A673 (cell line): ENCODE measurements at regions not wholly inside any gene's neighbourhood (a gene's known extent, or its start where the extent isn't known, plus 50 kb on each side); places are given as distances from the start of the nearest gene placed in this dataset.

Source experiments
- BruUV-seq: library from RNA; stranded (reverse); fragments of 400-500 nt; replicated peaks from 2 replicates; lab custom pipeline; 2021; lab: Mats Ljungman, UMichigan
- CTCF ChIA-PET: fragments of 300-600 bp; sonication (Branson Sonifier 250); formaldehyde crosslinking; loops from one replicate; lab custom pipeline; 2022; ENCODE audit warnings: antibody characterized with exemption; lab: Charles Lee
- POLR2A ChIA-PET: fragments of 300-600 bp; sonication (Branson Sonifier 250); formaldehyde crosslinking; loops from one replicate; lab custom pipeline; 2022; ENCODE audit warnings: antibody characterized with exemption; ENCODE audit not compliant: low non-redundant PET; lab: Charles Lee
- DNase-seq: peaks from one replicate; pipeline ENCODE4 v3.0.0-alpha.2; 2015; ENCODE audit warnings: low spot score
- H3K27ac ChIP-seq: fragments of 200-600 bp; sonication (generic); 2 replicates; pipeline ENCODE4 v1.5.1; 2016; ENCODE audit warnings: mixed run types, low read depth, mild to moderate bottlenecking, mixed read lengths, antibody characterized with exemption, low read length; ENCODE audit not compliant: poor library complexity, severe bottlenecking
- H3K27me3 ChIP-seq: fragments of 200-600 bp; sonication (generic); replicated peaks from 2 replicates; pipeline ENCODE4 v1.6.1; 2017; ENCODE audit warnings: mixed run types, low read depth, mild to moderate bottlenecking, mixed read lengths, antibody characterized with exemption, low read length; ENCODE audit not compliant: insufficient read depth, poor library complexity
- H3K36me3 ChIP-seq: fragments of 200-600 bp; sonication (generic); 2 replicates; pipeline ENCODE4 v1.6.1; 2016; ENCODE audit warnings: mixed run types, mild to moderate bottlenecking, mixed read lengths, antibody characterized with exemption, low read length; ENCODE audit not compliant: insufficient read depth, poor library complexity, severe bottlenecking
- H3K4me1 ChIP-seq: fragments of 200-600 bp; sonication (generic); 2 replicates; pipeline ENCODE4 v1.6.1; 2017; ENCODE audit warnings: mixed run types, mild to moderate bottlenecking, mixed read lengths, antibody characterized with exemption, low read length; ENCODE audit not compliant: insufficient read depth, poor library complexity, severe bottlenecking
- H3K4me3 ChIP-seq: fragments of 200-600 bp; sonication (generic); 2 replicates; pipeline ENCODE4 v1.5.1; 2016; ENCODE audit warnings: low read depth, mixed run types, mild to moderate bottlenecking, mixed read lengths, low read length; ENCODE audit not compliant: poor library complexity, severe bottlenecking
- H3K9me3 ChIP-seq: fragments of 200-600 bp; sonication (generic); 2 replicates; pipeline ENCODE4 v1.6.1; 2016; ENCODE audit warnings: mixed run types, low read depth, mild to moderate bottlenecking, mixed read lengths, antibody characterized with exemption, low read length; ENCODE audit not compliant: poor library complexity, severe bottlenecking
- EZH2 ChIP-seq: fragments of 200-600 bp; sonication (generic); IDR thresholded peaks from 2 replicates; pipeline ENCODE4 v1.6.1; 2017; ENCODE audit warnings: borderline replicate concordance, low read depth, mild to moderate bottlenecking, mixed read lengths, antibody characterized with exemption, low read length; ENCODE audit not compliant: poor library complexity, severe bottlenecking
- intact Hi-C: fragments of 100-400 bp; cut with micrococcal nuclease; formaldehyde crosslinking; loops from one replicate; pipeline ENCODE4 v1.10.0; 2022; ENCODE audit not compliant: unreplicated experiment
- TF ChIP-seq, protein P1 (sequence below): fragments of 300-800, 200-600 bp; sonication (generic); conservative IDR thresholded peaks from 2 replicates; pipeline ENCODE4 v1.5.1; 2017; ENCODE audit warnings: low read depth, mild to moderate bottlenecking, antibody characterized with exemption, low read length, moderate library complexity, mixed read lengths

DNA sequence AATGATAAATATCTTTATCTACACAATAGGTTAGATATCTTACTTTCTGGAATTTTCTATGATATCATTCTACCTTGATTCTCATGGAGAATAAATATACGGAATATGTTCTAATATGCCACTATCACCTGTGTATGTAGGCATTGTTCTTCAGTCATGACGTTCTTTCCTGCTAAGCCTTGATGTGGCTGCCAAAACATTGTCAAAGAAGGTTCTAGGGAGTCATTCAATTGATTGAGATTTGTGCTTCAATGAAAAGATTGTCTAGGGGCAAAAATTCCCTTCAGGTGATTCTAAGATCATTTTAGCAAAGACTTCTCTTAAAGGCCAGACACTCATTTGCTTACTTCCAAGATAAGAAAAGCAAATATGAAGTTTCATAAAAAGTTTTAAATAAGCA is 118.1 kb downstream of the MAT2B start:
- Histone ChIP-seq H3K4me3 (no peak overlapping the region), H3K9me3 (no peaks in the 10 kb centered on the region), H3K27me3 (peaks cover 67% of the 10 kb centered on the region), H3K36me3 (no peaks in the 10 kb centered on the region), H3K4me1 (peaks cover 4% of the 10 kb centered on the region), H3K27ac (no peak overlapping the region)
- intact Hi-C loops, result no loop called here
- CTCF ChIA-PET, result no interaction called here
- no TSS peak for BruUV-seq
- POLR2A ChIA-PET, result no interaction called here
- TF ChIP-seq, protein P1, sequence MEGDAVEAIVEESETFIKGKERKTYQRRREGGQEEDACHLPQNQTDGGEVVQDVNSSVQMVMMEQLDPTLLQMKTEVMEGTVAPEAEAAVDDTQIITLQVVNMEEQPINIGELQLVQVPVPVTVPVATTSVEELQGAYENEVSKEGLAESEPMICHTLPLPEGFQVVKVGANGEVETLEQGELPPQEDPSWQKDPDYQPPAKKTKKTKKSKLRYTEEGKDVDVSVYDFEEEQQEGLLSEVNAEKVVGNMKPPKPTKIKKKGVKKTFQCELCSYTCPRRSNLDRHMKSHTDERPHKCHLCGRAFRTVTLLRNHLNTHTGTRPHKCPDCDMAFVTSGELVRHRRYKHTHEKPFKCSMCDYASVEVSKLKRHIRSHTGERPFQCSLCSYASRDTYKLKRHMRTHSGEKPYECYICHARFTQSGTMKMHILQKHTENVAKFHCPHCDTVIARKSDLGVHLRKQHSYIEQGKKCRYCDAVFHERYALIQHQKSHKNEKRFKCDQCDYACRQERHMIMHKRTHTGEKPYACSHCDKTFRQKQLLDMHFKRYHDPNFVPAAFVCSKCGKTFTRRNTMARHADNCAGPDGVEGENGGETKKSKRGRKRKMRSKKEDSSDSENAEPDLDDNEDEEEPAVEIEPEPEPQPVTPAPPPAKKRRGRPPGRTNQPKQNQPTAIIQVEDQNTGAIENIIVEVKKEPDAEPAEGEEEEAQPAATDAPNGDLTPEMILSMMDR, result no peak
- TF ChIP-seq EZH2, result no peak
- DNase-seq, result no peak

DNA sequence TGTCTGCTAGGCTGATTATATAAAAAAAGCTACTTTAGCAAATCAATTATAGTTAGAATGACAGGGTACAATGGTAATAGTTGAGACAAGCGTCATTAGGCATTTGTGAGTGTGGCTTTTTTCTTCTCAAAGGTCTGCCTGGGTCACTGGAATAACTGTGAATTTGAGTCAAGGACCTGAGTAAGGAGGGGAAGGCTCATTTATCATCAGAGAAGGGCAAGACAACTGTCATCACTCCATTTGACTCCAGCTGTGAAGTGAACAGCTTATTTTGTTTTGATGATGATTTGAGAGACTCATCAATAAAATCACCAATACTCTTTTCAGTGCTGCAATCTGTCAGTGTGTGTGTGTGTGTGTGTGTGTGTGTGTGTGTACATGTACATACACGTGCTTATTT is 118.6 kb downstream of the MAT2B start:
- Histone ChIP-seq H3K36me3 (no peaks in the 10 kb centered on the region), H3K27ac (no peak overlapping the region), H3K4me3 (no peak overlapping the region), H3K27me3 (peaks cover 62% of the 10 kb centered on the region), H3K4me1 (peaks cover 4% of the 10 kb centered on the region), H3K9me3 (no peaks in the 10 kb centered on the region)
- POLR2A ChIA-PET, result no interaction called here
- no peak for DNase-seq
- CTCF ChIA-PET, result no interaction called here
- intact Hi-C loops, result no loop called here
- no peak for TF ChIP-seq EZH2
- TF ChIP-seq, protein P1, result no peak
- no TSS peak for BruUV-seq

DNA sequence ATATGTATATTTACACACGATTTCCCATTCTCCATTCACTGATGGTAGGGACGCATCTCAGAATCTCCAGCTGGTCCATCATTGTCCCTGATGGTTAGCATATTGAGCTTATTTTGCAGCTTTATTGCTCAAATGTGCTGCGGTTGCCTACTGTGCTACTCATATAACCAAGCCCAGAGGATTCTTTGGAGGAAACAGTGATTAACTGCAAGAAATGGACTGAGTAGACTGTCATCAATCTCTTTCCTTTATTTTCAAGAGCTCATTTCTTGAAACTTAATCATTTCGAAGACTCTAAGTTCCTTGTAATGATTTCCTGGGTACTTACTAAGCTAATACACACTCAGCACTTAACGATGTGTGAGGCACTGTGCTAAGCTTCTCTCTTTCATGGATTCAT is 119.0 kb downstream of the MAT2B start:
- Histone ChIP-seq H3K36me3 (no peaks in the 10 kb centered on the region), H3K4me3 (no peak overlapping the region), H3K27me3 (peaks cover 58% of the 10 kb centered on the region), H3K9me3 (no peaks in the 10 kb centered on the region), H3K4me1 (peaks cover 3% of the 10 kb centered on the region), H3K27ac (no peak overlapping the region)
- DNase-seq, result peak; percentile 79
- TF ChIP-seq, protein P1, result no peak
- TF ChIP-seq EZH2, result no peak
- intact Hi-C loops, result no loop called here
- POLR2A ChIA-PET, result no interaction called here
- no TSS peak for BruUV-seq
- CTCF ChIA-PET, result no interaction called here
